CD4-positive, alpha-beta T cell treated with Interleukin-12 subunit alpha and Interleukin-12 subunit beta, for 1 hour (primary cell): ENCODE measurements at regions not wholly inside any gene's neighbourhood (a gene's known extent, or its start where the extent isn't known, plus 50 kb on each side); places are given as distances from the start of the nearest gene placed in this dataset.
A peak's percentile ranks its signal among the peaks of the same experiment; 100 is the strongest.

Experiments
- DNase-seq: peaks from one replicate; pipeline ENCODE4 v3.0.0-alpha.2; 2020

DNA sequence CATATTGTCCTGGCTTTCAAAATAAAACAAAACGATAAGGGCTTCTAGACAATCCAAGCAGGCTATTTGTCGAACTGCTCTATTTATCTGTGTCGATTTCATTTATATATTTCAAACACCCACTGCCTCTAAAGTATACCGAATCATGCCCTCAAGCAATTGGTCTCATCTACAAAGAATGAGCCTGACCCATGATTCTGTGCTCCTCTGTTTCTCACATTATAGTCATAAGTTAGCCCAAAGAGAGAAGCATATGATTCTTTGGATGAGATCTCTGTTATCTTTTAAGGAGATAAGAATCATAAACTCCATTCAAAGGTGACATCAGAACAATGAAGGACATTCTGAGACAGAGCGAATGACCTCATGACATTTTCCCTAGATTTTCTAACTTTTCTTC is 191.1 kb downstream of the MAP2K6 start:
- no peak for DNase-seq

DNA sequence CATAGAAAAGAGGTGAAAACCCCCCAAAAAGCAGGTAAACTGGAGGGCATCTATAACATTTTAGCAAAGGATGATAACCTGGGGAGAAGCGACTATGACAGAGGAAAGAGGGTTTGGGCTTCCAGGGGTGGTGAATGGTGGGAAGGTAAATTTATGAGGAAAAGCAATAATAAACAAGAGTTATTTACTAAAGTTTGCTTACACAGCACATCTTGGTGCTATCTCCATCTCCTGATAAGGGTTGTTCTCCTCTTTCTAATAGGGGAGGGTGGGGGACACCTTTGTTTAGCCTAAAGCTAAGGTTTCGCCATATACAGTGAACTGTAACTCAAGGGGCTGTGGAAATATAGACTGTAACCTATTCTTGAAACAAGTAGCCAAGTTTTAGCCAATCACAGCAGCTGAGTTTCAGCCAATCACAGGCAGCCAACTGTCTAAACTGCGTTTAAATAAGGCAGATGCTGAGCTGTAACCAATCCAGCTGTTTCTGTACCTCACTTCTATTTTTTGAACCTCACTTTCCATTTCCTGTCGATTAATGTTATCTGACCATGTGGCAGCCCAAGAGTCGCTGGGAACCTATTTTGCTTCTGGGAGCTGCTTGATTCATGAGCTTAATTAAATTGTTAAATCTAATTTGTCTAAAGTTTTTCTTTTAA is 191.8 kb downstream of the MAP2K6 start:
- no peak for DNase-seq

DNA sequence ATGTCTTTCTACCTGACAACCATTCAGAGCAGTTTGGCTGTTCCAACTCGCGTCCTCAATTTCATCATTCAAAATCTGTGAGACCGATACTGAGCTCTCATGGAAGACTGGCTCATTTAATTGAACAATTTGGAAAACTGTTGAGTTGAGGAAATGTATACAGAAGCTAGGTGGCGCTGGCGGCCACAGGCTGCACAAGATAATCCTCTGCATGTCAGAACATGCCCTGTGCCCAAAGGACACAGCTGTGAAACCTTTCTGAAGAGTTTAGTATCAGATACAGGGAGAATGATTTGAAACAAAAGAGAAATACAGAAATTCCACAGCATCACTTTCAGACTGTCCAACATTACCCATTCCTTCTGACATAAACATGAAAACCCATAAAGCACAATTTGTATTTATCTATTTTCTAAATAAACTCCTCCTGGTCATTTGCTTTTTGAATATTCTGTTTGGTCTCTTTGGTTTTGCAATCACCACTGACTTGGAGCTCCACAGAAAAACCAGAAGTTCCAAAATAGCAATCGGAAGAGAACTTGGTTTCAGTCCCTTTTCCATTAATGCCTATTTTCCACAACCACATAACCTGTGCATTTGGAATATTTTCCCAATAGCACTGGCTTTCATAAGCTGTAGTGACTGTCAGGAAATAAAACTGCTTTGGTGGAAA is 192.8 kb downstream of the MAP2K6 start:
- peak; percentile 3 for DNase-seq

DNA sequence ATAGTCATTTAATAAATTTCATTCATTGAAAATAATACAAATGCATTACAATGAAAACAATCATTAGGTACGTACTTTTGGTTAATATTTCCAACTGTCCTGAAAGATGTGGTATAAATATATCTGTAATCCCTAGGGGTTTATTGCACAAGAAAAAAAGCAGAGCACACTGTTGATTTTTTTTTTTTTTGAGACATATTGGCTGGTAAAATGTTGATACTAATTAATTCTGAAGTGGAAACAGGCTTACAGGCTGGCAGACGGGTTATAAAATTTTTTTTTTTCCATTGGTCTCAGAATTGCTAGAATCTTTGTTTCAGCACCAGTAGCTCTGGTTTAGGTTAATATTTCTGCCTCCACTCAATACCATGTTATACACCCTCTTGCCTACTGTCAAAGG is 193.6 kb downstream of the MAP2K6 start:
- DNase-seq: no peak

DNA sequence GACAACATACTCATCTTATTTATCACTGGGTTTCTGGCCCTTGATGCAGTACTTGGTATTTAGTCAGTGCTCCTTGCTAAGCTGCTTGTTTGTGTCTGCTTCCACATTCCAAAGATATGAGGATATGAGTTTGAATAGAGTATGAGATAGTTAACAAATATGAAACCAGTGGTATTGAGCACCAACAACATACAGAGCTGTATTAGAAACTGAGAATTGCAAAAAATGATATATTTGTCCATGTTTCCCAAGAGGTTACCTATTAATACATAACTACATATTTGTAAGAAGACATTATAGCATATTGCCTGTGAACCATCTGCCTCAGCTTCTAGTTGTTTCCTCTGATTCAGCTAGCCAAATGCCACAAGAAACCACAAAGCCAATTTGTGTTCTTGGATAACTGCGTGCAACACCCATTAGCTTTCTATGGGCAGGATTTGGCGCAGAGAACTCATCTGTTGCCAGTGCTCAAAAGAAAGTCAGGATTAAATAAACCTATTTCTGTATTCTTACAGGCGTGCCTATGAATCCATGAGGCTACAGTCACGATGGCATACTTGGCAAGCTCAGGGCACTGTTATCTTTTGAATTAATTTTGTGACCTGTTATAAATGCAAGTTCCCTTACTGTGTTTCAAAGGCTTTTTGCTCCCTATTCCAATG is 194.4 kb downstream of the MAP2K6 start:
- DNase-seq: no peak

DNA sequence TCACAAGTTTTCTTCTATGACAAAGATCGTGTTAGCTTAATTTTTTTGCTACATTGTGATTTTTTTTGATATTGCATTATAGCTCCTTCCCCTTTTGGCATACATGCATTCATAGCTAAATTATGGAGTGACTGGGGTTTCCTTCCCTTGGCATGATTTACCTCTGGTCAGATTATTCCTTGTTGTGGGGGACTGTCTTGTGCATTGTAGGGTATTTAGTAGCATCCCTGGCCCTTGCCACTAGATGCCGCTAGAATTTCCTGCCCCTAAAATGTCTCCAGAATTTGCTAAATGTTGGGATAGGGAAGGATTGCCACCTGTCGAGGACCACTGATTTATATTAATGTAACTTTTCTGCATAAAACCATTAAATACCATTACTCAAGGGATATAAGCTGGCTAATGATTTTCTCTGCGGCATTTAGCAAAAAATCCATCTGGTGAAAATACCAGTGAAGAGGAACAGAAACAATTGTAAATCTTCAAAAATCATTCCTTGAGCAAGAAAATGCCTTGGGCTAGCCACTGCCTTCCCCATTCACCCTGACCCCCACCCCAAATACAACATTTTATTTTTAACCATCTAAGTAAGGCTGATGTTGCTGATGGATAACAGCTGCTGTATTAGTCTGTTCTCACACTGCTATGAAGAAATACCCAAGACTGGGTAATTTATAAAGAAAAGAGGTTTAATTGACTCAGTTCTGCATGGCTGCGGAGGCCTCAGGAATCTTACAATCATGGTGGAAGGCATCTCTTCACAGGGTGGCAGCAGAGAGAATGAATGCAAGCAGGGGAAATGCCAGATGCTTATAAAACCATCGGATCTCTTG is 195.2 kb downstream of the MAP2K6 start:
- DNase-seq: no peak

DNA sequence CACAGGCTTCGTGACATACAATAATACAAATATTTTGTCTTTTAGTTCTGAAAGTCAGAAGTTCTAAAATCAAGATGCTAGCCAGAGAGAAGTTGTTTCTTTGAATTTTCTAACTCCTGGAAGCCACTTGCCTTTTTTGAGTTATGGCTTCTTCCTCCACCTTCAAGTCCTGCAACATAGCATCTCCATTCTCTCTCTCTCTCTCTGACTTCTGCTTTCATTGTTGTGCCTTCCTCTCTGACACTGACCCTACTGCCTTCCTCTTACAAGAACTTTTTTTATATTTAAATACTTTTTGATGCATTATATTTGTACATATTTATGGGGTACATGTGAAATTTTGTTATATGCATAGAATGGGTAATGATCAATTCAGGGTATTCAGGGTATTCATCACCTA is 205.9 kb downstream of the MAP2K6 start:
- DNase-seq: no peak

DNA sequence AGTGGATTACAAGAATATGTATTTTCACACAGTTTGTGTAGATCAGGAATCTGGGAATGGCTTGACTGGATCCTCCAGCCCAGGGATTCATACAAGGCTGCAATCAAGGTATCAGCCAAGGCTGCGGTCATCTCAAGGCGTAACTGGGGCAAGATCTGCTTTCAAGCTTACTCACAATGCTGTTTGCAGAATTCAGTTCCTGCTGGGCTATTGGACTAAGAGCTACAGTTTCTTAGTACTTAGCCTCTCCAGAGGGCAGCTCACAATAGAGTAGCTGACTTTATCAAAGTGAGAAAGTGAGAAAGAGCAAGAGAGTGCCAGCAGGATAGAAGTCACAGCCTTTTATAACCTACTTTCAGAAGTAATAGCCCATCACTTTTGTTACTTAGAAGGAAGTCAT is 211.0 kb downstream of the MAP2K6 start:
- DNase-seq: no peak

DNA sequence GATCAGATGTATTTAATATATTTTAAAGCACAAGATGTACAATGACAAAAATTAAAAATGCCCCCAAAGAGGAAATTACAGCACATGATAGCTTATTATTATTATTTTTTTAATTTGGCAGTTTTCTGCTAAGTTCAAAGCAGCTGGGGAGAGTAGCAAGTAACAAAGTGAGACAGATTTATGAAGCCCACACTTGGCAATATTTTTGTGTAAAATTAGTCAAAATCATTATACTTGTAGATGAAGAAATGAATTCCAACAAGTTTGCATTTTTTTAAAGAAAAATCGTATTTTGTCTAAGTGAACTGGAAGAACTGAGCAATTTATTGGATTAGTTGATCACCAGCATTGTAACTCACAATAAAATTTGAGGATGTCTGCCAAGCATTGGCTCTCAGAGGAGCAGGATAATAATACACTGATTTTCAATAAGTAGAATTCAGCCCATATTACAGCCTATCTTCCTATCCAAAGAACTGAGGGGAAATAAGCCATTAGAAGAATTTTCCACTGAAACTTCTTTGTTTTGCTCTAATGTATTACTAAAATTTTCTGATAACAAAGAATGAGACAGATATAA is 215.6 kb downstream of the MAP2K6 start:
- no peak for DNase-seq

DNA sequence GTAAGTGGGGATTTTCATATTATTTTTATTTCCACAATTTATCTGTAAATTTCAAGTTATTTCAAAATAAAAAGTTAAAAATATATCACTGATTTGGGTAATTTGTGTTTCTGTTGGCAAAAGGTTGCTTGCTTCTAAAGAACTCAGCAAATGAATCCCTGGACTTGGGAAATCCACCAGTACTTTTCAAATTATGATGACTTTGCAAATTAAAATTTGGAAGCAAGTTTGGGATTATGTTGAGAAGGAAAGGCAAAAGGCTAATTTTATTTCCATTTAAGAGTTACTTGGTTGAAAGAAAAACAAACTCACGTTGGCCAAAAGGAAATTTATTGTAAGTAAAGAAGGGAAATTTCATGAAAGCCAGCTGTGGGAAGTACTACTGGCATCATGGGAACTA is 220.3 kb downstream of the MAP2K6 start:
- no peak for DNase-seq

DNA sequence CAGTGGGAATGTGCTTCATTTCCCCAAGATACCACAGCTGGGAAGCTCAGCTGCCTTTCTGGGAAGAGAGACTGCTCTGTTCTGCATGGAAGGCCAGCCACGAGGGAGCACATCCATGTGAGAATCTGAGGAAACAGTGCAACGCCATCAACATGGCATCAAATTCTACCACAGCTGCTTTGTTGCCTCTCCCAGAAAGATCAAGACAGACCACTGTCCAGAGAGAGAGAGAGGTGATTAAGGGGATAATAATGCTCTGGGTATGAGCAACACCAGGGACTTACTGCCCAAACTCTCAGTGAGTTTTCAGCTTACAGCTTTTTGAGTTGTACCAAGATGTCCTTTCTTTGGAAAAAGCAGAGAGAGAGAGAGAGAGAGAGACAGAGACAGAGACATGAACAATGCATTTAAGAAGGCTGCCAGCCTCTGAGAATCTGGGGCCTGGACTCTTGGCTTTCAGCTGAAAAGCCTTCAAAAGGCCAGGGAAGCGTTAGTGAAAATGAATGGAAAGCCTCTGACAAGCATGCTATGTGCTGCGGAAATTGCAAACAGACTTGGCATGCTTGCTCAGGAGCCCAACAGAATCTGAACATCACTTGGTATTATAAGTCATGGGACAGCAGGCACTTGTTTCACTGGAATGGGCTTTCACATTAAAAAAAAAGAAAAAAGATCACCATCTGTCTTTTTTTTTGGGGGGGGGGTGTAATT is 223.1 kb downstream of the MAP2K6 start:
- no peak for DNase-seq

DNA sequence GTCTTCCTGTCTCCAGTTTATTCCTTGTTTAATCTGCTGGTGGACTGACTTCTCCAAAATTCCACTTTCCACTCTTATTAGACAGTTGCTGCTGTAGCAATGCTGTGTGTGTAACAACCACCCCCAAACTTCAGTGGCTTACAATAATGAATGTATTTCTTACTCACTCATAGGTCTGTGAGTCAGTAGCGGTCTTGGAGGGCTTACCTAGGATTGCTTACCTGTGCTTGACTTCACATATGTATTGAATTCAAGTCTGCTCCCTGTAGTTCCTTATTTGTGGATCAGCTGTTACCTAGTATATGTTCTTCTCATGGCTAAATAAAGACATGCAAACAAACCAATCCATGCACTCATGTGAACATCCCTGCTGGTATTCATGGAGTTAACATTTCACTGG is 224.6 kb downstream of the MAP2K6 start:
- DNase-seq: no peak

DNA sequence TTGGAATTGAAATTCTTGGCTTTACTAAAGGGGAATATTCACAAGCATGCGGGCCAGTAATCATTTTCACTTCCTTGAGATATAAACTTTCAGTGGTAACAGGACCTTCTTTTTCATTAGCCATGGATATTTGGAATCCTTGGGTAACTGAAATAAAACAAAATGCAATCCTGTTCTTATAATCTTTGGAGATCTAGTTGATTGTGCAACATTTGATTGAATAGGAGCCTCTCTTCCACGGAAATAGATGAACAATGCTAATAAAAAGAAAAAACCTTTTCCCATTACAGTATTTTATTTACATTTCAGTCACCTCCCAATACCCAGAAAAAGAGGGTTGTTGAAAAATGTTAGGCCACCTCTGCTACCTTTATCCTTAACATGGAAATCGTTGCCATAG is 225.6 kb downstream of the MAP2K6 start:
- DNase-seq: no peak

DNA sequence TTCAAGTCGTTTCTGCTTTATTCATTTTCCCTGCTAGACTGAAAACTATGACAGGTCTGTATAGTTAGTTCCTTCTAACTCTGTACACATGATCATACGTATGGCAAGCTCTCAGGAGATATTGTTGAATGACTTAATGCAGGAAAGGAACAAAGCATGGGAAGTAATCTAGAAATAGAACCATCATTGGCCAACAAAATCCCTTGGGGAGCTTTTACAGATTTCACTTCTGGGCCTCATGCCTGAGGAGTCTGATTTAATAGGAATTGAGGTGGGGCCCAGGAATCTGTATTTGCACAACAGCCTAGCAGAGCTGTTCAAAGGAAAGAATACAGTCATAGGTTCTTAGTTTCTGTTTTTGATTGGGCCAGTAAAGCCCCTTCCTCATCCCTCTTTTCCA is 229.2 kb downstream of the MAP2K6 start:
- DNase-seq: no peak

DNA sequence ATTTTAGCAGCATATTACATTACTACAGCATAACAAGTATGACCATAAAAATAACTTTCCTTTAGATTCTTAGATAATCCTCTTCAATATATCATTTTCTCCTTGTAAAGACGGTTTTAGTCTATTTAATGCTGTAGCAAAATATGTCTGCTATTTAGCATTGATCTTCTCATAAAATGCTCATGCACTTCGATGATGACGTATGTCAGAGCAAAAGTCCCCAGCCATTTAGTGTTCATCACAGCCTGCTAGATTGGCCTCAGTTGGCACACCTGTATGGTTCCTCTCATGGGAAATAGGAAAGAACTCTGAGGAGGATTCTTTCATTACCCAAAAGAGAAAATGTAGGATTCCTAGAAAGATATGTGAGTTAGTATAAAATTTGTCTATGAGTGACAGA is 232.2 kb downstream of the MAP2K6 start:
- DNase-seq: no peak

DNA sequence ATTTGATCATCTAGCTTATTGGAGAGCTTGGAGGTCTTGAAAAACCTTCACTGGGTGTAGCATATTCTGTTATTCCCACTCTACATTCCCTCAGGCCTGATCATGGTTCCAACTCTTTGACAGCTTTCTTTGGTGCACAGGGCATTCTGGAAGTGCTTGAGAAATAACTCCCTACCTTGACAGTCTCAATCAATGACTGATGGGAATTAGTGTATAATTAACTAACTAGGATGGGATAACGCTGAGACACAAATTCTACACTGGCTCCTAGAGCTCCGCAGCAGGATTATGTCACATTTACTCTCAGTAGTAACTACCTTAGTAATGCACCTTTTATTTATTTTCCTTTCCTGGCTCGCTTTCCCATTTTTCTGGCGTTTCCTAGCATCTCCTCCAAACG is 236.4 kb downstream of the MAP2K6 start:
- DNase-seq: no peak

DNA sequence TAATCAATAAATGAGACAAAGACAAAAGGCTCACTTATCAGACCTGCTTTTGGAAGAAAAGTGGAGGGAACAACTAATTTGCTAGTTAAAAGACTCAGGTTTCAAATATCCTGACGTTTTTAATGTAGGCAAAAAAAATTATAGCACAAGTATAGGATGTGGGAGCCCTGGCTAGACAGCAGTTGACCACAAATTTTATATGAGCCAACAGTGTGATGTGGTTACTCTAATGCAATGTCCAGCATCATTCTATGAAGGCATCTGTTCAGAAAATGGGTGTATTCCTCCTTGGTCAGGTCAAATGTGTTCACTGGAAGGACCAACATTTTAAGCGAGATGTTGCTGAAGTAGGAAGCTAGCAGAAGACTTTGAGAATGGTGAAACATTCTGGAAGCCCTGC is 237.4 kb downstream of the MAP2K6 start:
- no peak for DNase-seq

DNA sequence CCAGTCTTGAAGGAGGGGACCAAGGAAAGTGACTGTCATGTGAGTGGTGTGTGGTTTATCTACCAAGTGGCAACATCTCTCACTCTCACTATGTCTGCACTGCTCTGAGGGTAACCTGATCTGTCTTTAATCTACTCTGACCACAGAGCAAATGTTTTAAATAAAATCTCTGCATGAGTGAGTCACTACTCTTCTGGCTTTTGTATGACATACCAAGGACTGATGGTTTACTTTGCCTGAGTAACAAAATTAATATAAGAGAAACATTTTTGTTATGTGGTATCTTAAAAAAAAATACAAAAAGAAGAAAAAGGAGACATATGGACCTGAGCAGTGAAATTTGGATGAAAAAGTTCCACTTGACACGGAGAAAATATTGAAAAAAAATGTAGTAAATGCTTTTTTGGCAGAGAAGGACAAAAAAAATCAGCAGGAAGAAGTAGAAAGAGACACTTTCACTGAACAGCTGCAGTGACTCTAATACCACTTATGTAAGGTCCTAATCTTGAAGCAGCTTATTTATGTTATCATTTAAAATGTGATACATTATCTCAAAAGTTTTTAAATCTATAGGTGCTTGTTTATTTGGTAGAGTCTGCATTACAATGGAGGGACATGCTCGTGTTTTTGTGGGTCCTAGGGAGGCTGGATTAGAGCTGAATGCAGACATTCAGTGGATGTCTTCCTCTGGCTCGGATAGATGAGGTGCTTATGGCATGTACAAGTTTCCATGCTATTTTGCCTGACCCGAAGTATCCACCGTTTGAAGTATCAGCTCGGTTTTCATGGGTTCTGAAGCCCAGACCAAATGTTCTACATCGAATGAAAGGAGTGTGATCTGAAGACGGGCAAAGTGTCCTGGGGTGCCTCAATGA is 240.7 kb downstream of the MAP2K6 start:
- DNase-seq: no peak

DNA sequence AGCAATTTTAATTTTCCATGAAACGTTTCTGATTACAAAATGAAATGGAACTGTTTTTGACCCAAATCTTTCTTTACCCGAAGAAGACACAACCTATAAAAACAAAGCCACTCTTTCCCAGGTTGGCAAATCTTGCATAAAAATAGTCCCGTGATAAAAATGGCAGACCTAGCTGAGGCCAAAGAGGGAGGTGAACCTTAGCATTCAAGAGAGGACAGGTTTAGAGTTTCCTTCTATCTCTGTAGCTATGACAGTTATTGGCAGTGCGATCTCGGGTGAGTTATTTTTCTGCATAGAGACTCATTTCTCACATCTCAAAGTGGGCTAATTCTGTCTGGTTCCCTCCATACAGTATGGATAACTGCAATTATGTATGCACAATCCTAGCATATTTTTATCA is 241.4 kb downstream of the MAP2K6 start:
- DNase-seq: no peak

DNA sequence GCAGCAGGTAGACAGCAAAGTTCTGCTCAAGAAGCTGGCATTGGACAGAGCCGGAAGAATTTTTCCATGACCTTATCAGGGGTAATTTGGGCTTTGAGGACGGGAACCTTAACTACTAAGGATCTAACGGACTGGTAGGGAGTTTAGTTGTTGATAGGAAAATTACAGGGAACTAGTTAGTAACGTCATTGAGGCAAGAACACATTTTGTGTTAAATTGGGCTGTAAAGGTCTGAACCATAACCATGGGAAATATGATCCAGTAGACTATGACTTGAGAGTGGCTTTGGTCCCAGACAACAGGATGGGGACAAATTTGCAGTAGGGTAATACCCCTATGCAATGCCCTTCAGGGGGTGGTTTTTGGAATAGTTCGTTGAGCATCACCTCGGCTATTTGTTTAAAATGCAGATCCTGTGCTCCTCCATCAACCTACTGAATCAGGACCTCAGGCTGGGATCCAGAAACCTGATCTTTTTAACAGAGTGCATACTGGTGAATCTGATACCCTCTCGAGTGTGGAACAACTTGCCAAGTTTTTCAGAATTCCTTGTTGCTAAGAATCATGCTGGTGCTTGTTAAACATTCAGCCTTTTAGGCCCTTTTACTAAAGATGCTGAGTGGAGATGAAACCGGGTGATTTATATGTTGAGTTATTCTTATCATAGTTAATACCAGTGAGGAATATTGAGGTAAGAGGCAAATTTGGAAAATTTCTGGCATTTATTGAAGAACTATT is 255.1 kb downstream of the MAP2K6 start:
- DNase-seq: no peak

DNA sequence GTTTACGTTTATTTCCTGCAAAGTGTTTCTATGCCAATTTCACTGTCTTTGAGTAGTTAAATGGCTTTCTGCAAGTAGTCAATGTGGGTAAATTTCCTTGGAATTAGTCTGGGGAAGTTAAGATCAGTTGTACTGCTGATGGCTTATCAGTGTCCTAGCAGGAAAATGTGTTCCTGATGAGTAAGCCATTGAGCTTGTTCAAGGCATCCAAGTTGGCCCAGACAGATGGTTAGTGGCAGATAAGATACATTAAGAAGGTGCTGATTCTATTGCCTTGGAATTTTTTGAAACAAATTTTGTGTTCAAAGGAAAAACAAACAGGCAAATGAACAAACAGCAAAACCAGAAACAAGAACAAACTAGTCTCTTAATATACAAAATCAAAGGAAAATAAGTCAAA is 258.4 kb downstream of the MAP2K6 start:
- no peak for DNase-seq
